ENCODE measurements at regions not wholly inside any gene's neighbourhood (a gene's known extent, or its start where the extent isn't known, plus 50 kb on each side); places are given as distances from the start of the nearest gene placed in this dataset.

DNA sequence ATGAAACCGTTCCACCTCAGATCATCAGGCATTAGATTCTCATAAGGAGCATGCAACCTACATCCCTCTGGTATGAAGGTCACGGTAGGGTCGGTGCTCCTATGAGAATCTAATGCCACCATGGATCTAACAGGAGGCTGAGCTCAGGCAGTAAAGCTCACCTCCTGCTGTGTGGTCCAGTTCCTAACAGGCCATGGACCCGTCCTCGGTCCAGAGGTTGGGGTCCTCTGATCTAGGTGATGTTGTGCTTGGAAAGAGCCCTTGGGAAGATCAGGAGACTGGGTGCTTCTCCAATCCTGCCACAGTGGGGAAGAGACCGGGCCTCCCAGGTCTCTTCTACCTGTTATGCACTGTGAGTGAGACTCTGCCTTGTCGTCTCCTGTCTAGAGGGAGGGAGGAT, 104.6 kb downstream of the ACKR3 start:
- DNase-seq = no peak

- DNase-seq = no peak
Measured at GRCh38 chr2:236674646-236675045, 105.0 kb downstream of the ACKR3 start.

GRCh38 chr2:236675051-236675450, 105.4 kb downstream of the ACKR3 start:
- no peak for DNase-seq

GRCh38 chr2:236675526-236675925, 105.9 kb downstream of the ACKR3 start:
- no peak for DNase-seq

- DNase-seq = no peak
Measured at GRCh38 chr2:236676136-236676873, 106.7 kb downstream of the ACKR3 start.

GRCh38 chr2:236677368-236677767, 107.7 kb downstream of the ACKR3 start:
- no peak for DNase-seq

DNA sequence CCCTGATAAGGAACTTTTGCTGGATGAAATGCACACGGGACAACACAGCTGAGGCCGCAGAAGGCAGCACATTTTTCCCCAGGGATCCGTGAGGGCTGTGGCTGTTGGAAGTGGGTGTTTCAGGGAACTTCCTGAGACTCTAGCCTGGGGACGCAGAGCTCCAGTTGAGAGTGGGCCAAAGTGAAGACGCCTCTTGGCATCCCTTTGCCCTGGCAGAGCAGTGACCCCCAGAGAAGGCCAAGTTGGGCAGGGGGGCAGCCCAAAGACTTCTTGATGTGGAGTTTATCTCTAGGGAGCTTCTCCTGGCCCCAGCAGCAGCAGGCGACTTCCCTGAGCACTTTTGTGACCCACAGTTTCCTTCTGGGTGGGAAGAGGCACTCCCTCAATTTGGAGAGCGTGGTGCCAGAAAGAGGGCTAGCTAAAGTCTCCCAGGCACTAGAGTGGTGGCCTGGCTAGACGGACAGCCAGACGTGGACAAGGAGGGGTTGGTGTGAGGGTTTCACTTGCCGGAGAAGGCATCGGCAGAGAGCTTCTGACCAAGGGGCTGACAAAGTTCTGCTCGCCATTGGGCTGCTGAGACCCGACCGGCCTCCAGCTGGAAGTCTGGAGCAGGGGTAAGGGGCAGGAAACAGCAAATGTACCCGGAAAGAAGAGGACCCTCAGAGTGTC, 108.8 kb downstream of the ACKR3 start:
- DNase-seq = no peak

- no peak for DNase-seq
Measured at GRCh38 chr2:236679884-236680860, 110.5 kb downstream of the ACKR3 start.

DNA sequence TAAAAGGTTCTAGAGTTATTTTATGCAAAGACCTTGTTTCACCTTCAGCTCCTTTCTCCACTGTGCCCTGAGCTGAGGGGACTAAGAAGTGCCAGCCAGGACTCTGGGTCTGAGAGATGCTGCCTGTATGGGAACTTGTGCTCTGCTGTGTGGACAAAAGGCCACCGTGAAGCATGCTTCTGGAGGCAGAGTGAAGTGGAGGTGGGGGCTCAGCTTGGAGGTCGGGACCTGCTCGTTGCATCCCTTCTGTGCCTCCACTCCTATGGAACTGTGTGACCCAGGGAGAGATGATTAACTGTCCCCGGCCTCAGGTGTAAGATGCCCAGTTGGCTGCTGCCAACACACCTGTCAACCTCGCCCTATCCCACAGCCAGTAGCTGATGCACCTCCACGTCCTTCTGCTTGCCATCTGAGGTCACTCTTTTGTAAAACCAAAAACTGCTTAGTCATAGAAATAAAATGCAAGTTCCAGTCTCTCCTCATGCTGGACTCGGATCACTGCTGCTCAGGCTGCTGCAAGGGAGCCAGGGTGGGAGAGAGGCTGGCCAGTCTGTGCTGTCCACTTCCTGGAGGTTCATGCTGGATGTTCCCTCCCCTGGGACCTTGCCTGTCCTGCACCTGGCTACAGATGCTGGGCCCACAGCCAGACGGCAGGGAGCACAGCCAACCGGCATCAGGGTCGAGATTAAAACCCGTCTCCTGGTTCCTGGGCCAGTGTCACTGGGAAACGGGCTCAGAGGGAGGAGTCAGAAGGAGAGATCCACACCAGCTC, 113.2 kb downstream of the ACKR3 start:
- DNase-seq = no peak

DNA sequence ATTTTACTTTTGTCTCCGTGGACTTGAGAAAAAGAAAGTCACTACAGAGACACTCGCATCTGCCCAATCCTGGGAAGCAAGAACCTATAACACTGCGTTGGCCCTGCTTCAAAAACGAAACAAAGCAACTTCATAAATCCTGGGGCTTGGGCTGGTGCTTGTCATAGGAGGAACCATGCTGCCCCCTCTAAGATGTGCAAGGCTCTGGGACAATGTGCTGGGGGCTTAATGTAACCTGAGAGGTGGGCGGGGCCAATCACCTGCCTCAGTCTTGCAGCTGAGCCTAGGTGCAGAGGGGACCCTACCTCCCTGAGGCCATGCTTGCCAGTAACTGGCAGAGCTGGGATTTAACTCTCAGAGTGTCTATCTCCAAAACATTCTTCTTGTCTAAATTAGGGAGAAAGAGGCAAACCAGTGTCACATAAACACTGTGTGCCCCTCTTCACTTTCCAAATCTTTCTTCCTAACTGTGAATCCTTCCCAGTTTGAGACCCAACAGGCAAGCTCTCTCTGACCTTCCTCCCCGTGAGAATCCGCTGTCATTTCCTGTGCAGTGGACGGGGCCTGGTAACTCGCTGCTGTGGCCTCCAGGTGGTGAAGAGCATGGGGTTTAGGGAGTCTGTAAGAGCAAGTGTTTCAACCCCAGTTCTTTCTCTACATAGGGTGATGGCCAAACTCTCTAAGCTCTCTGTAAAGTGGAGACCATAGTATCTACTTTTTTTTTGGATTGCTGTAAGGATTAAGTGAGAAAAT, 115.1 kb downstream of the ACKR3 start:
- DNase-seq = no peak

GRCh38 chr2:236685361-236685760, 115.7 kb downstream of the ACKR3 start:
- DNase-seq = no peak

- DNase-seq = no peak
Measured at GRCh38 chr2:236685979-236686520, 116.4 kb downstream of the ACKR3 start.

- no peak for DNase-seq
Measured at GRCh38 chr2:236686561-236686960, 116.9 kb downstream of the ACKR3 start.

- no peak for DNase-seq
Measured at GRCh38 chr2:236687296-236687965, 117.8 kb downstream of the ACKR3 start.

DNA sequence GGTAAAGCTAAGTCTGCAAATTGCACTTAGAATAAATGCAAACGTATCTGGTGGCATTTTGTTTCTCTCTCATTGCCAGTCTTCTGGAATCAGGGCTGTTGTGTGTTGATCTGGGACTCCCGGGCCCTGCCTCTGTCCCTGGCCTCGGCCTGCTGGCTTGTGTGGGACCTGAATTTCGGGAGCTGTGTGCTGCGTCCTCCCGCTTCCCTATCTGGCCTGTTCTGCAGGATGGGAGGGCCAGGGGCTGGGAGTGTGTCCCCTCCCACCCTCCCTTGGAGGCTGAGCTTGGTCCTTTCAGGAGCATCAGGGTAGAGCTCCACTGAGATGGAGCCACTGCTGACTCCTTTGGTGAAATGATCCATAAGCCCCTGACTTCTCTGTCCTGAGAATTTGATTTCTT, 118.5 kb downstream of the ACKR3 start:
- DNase-seq = no peak

GRCh38 chr2:236688563-236689392, 119.2 kb downstream of the ACKR3 start:
- no peak for DNase-seq

DNA sequence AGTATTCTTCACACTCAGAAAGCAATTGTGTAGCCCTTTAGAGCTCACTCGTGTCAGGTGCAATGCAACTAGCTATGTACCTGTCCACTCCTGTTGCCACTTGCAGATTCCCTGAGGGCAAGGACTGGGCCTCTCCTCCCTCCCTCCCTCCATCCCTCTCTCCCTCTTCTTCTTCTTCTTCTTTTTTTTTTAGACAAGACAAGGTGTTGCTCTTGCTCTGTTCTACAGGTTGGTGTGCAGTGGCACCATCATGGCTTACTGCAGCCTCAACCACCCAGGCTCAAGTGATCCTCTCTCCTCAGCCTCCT, 119.7 kb downstream of the ACKR3 start:
- no peak for DNase-seq

DNA sequence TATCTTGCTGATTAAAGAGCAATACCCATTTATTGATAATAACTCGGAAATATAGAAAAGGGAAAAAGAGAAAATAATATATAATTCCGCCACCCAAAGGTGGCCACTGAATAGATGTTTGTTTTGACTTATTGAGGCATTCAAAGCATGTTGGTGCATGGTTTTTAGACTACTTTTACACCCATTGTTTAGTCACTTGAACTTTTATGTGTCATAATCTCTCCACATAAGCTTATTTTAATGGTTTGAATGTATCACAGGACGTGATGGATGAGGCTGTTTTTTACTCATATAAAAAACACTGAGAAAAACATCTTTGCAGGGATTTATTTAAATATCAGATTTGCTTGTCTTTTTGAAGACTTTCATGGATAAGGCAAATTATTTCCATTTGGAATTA, 120.4 kb downstream of the ACKR3 start:
- no peak for DNase-seq

DNA sequence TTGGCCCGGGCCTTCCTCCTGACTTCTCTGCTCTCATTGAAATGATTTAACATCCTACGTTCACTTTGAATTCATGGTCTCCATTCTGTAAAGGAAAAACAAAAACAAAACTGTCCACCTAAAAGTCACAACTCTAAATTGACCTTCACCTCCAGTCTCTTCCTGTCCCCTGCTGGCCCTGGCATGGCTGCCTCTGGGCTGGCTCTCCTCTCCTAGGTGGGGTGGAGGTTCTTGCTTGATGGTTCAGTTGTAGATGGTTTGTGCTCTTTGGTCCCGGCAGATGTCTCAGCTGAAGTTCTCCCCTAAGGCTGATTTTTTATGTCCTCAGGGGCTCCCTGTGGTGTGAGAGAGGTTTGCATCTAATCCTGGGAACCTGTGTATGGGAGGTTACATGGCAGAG, 121.1 kb downstream of the ACKR3 start:
- DNase-seq = no peak

DNA sequence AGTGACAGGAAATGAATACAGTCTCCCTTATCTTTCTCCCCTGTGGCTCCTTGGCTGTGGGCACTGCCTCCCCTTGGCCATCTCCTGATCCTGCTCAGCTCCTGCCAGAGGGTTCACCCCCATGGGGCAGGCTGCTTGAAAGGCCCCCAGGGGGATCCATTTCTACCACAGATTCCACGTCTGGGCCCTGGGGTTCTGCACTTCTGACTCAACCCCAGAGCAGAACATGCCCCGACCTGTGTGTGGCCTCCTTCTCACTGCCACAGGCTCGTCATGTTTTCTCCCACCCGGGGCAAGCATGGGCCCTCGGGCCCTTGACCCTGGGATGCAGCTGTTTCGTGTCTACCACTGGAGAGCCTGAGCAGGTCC, 122.2 kb downstream of the ACKR3 start:
- no peak for DNase-seq
